ENCODE measurements at regions not wholly inside any gene's neighbourhood (a gene's known extent, or its start where the extent isn't known, plus 50 kb on each side); places are given as distances from the start of the nearest gene placed in this dataset.
A peak's percentile ranks its signal among the peaks of the same experiment; 100 is the strongest.

- peak; percentile 40 to 63 for DNase-seq
These were observed 91.6 kb downstream of the TMX3 start for GRCh38 chr18:68623342-68623741.

- DNase-seq, result no peak
These were observed 103.6 kb downstream of the TMX3 start for GRCh38 chr18:68611311-68611710.

- no peak for DNase-seq
These were observed 105.9 kb downstream of the TMX3 start for GRCh38 chr18:68608851-68609490.

- no peak for DNase-seq
These were observed 107.1 kb downstream of the TMX3 start for GRCh38 chr18:68607852-68608251.

- DNase-seq, result no peak
These were observed 110.7 kb downstream of the TMX3 start for GRCh38 chr18:68604256-68604655.

- no peak for DNase-seq
These were observed 118.9 kb downstream of the TMX3 start for GRCh38 chr18:68596016-68596415.

GRCh38 chr18:68588169-68588568 is 126.7 kb downstream of the TMX3 start:
- no peak for DNase-seq

GRCh38 chr18:68583685-68584084 is 131.2 kb downstream of the TMX3 start:
- DNase-seq, result no peak

- DNase-seq, result no peak
These were observed 140.6 kb downstream of the TMX3 start for GRCh38 chr18:68574311-68574710.

GRCh38 chr18:68569936-68570335 is 145.0 kb downstream of the TMX3 start:
- no peak for DNase-seq

GRCh38 chr18:68568364-68569155 is 146.3 kb downstream of the TMX3 start:
- DNase-seq, result no peak

GRCh38 chr18:68566991-68567390 is 147.9 kb downstream of the TMX3 start:
- DNase-seq, result no peak

GRCh38 chr18:68564961-68565360 is 149.9 kb downstream of the TMX3 start:
- DNase-seq, result no peak

- DNase-seq, result no peak
These were observed 150.6 kb downstream of the TMX3 start for GRCh38 chr18:68564351-68564750.

GRCh38 chr18:68560128-68560527 is 154.8 kb downstream of the TMX3 start:
- DNase-seq, result no peak

GRCh38 chr18:68557183-68557582 is 157.7 kb downstream of the TMX3 start:
- DNase-seq, result no peak

- no peak for DNase-seq
These were observed 159.0 kb downstream of the TMX3 start for GRCh38 chr18:68555879-68556301.

GRCh38 chr18:68548904-68549870 is 165.7 kb downstream of the TMX3 start:
- no peak for DNase-seq

- no peak for DNase-seq
These were observed 171.6 kb downstream of the TMX3 start for GRCh38 chr18:68543344-68543743.

GRCh38 chr18:68542846-68543245 is 172.1 kb downstream of the TMX3 start:
- DNase-seq, result no peak

- DNase-seq, result no peak
These were observed 181.3 kb downstream of the TMX3 start for GRCh38 chr18:68533641-68534040.

GRCh38 chr18:68532328-68532885 is 182.5 kb downstream of the TMX3 start:
- peak in 1 of 2 experiments; percentile 28 for DNase-seq

- DNase-seq, result no peak
These were observed 189.8 kb downstream of the TMX3 start for GRCh38 chr18:68525091-68525490.

Data from SHP77 (cell line).